IMR-90 (cell line): ENCODE measurements at regions not wholly inside any gene's neighbourhood (a gene's known extent, or its start where the extent isn't known, plus 50 kb on each side); places are given as distances from the start of the nearest gene placed in this dataset.

Source experiments
- ATAC-seq: fragments of 200-7000 bp; cut with Tn5 transposase; 2 replicates; pipeline ENCODE4 v1.9.1; 2020; ENCODE audit warnings: low read depth, mild to moderate bottlenecking, moderate library complexity
- BruUV-seq: library from RNA; stranded (reverse); fragments of 400-500 nt; replicated peaks from 2 replicates; lab custom pipeline; 2021; lab: Mats Ljungman, UMichigan
- CTCF ChIA-PET: fragments of 300-600 bp; formaldehyde crosslinking; extraction: SDS; loops from one replicate; lab custom pipeline; 2021; ENCODE audit warnings: antibody characterized with exemption; lab: Yijun Ruan, JAX
- POLR2A ChIA-PET: fragments of 300-600 bp; sonication (Branson Sonifier 250); formaldehyde crosslinking; loops from one replicate; lab custom pipeline; 2022; ENCODE audit warnings: antibody characterized with exemption; ENCODE audit not compliant: unreplicated experiment; lab: Charles Lee
- DNase-seq: peaks from one replicate; pipeline ENCODE4 v3.0.0; 2013
- H2AFZ ChIP-seq: replicated peaks from 2 replicates; pipeline ENCODE3; 2013; ENCODE audit warnings: low read length, mild to moderate bottlenecking; ENCODE audit not compliant: poor library complexity
- H2AK5ac ChIP-seq: 2 replicates; pipeline ENCODE4 v1.6.1; 2013; ENCODE audit warnings: low read depth, low read length, inconsistent platforms
- H2AK9ac ChIP-seq: replicated peaks from 2 replicates; pipeline ENCODE3; 2013; ENCODE audit warnings: mild to moderate bottlenecking, low read depth, low read length, moderate library complexity; ENCODE audit not compliant: poor library complexity
- H2BK120ac ChIP-seq: 2 replicates; pipeline ENCODE4 v1.6.1; 2013; ENCODE audit warnings: low read depth, low read length, inconsistent platforms
- H2BK15ac ChIP-seq: 3 replicates; pipeline ENCODE4 v1.6.1; 2013; ENCODE audit warnings: low read depth, low read length, inconsistent platforms
- H2BK20ac ChIP-seq: 2 replicates; pipeline ENCODE4 v1.6.1; 2013; ENCODE audit warnings: low read depth, mild to moderate bottlenecking, inconsistent platforms, low read length, moderate library complexity
- H2BK5ac ChIP-seq: 2 replicates; pipeline ENCODE4 v1.6.1; 2013; ENCODE audit warnings: mild to moderate bottlenecking, low read depth, low read length, inconsistent platforms; ENCODE audit not compliant: poor library complexity, severe bottlenecking
- H3K14ac ChIP-seq: replicated peaks from 2 replicates; pipeline ENCODE4 v1.6.1; 2013; ENCODE audit warnings: low read depth, low read length, inconsistent platforms
- H3K18ac ChIP-seq: 2 replicates; pipeline ENCODE4 v1.6.1; 2013; ENCODE audit warnings: low read depth, low read length, control low read depth
- H3K23ac ChIP-seq: 2 replicates; pipeline ENCODE4 v1.6.1; 2013; ENCODE audit warnings: low read depth, low read length, inconsistent platforms
- H3K27ac ChIP-seq: 2 replicates; pipeline ENCODE4 v1.5.1; 2013; ENCODE audit warnings: mild to moderate bottlenecking, control low read depth, low read length; ENCODE audit not compliant: insufficient read depth
- H3K27me3 ChIP-seq: 2 replicates; pipeline ENCODE4 v1.6.1; 2013; ENCODE audit warnings: low read length; ENCODE audit not compliant: control insufficient read depth, insufficient read depth
- H3K36me3 ChIP-seq: 2 replicates; pipeline ENCODE4 v1.6.1; 2013; ENCODE audit warnings: low read length, mixed read lengths; ENCODE audit not compliant: control insufficient read depth, insufficient read depth
- H3K4ac ChIP-seq: 2 replicates; pipeline ENCODE4 v1.6.1; 2013; ENCODE audit warnings: low read depth, low read length, inconsistent platforms
- H3K4me1 ChIP-seq: 2 replicates; pipeline ENCODE4 v1.6.1; 2013; ENCODE audit warnings: low read length, mixed read lengths; ENCODE audit not compliant: control insufficient read depth, insufficient read depth
- H3K4me2 ChIP-seq: 2 replicates; pipeline ENCODE4 v1.6.1; 2013; ENCODE audit warnings: low read depth, mild to moderate bottlenecking, control low read depth, low read length, moderate library complexity
- H3K4me3 ChIP-seq: 2 replicates; pipeline ENCODE4 v1.5.1; 2013; ENCODE audit warnings: low read depth, mild to moderate bottlenecking, control low read depth, low read length, moderate library complexity; ENCODE audit not compliant: insufficient read depth
- H3K56ac ChIP-seq: 2 replicates; pipeline ENCODE4 v1.6.1; 2013; ENCODE audit warnings: low read length, inconsistent platforms; ENCODE audit not compliant: insufficient read depth; ENCODE audit errors: extremely low read depth
- H3K79me1 ChIP-seq, 2 experiments: 2 replicates each; pipeline ENCODE4 v1.6.1; 2013; ENCODE audit warnings: low read length in 2 of 2, inconsistent platforms in 1 of 2, low read depth in 1 of 2
- H3K9ac ChIP-seq: 2 replicates; pipeline ENCODE4 v1.6.1; 2013; ENCODE audit warnings: low read depth, low read length, control low read depth
- H3K9me1 ChIP-seq: 2 replicates; pipeline ENCODE4 v1.6.1; 2013; ENCODE audit warnings: low read length, inconsistent platforms; ENCODE audit not compliant: insufficient read depth
- H3K9me3 ChIP-seq: 2 replicates; pipeline ENCODE4 v1.6.1; 2013; ENCODE audit warnings: low read length; ENCODE audit not compliant: control insufficient read depth, insufficient read depth
- H4K20me1 ChIP-seq: 2 replicates; pipeline ENCODE4 v1.6.1; 2013; ENCODE audit warnings: low read length, inconsistent platforms; ENCODE audit not compliant: insufficient read depth
- H4K5ac ChIP-seq: 2 replicates; pipeline ENCODE4 v1.6.1; 2013; ENCODE audit warnings: mild to moderate bottlenecking, low read depth, low read length, control low read depth
- H4K8ac ChIP-seq, 2 experiments: 2 replicates each; pipeline ENCODE4 v1.6.1; 2013; ENCODE audit warnings: low read depth in 2 of 2, low read length in 2 of 2, control low read depth in 1 of 2, inconsistent platforms in 1 of 2
- H4K91ac ChIP-seq: 2 replicates; pipeline ENCODE4 v1.6.1; 2013; ENCODE audit warnings: low read depth, low read length, inconsistent platforms; ENCODE audit not compliant: insufficient read depth
- BHLHE40 ChIP-seq: fragments of 150-350 bp; IDR thresholded peaks from 2 replicates; pipeline ENCODE4 v1.6.1; 2016; ENCODE audit warnings: mild to moderate bottlenecking, low read depth, low read length
- CEBPB ChIP-seq: IDR thresholded peaks from 2 replicates; pipeline ENCODE4 v1.6.1; 2012; ENCODE audit warnings: low read depth, low read length, improper control_type of control experiment
- MAZ ChIP-seq: IDR thresholded peaks from 2 replicates; pipeline ENCODE4 v1.6.1; 2012; ENCODE audit warnings: low read depth, mild to moderate bottlenecking, low read length, improper control_type of control experiment, moderate library complexity, borderline replicate concordance
- MXI1 ChIP-seq: IDR thresholded peaks from 2 replicates; pipeline ENCODE4 v1.6.1; 2012; ENCODE audit warnings: low read depth, mild to moderate bottlenecking, low read length, moderate library complexity, borderline replicate concordance
- RCOR1 ChIP-seq: IDR thresholded peaks from 2 replicates; pipeline ENCODE4 v1.6.1; 2012; ENCODE audit warnings: mild to moderate bottlenecking, low read length, improper control_type of control experiment; ENCODE audit not compliant: insufficient replicate concordance
- SMC3 ChIP-seq: fragments of 150-350 bp; IDR thresholded peaks from 2 replicates; pipeline ENCODE4 v1.6.1; 2016; ENCODE audit warnings: low read depth, mild to moderate bottlenecking, antibody characterized with exemption, low read length, moderate library complexity
- WGBS, 2 experiments: methylation state at CpG; one replicate each; pipeline versions ENCODE4 v1.1.5 to v1.1.7; 2013; ENCODE audit warnings: missing lambda C conversion rate in 2 of 2; ENCODE audit not compliant: insufficient read length in 1 of 2; ENCODE audit errors: extremely low coverage in 2 of 2; 5-methylcytosine and 5-hydroxymethylcytosine counted together
- dilution Hi-C: fragments of 300-500 bp; cut with HindIII; formaldehyde crosslinking; loops from one replicate; pipeline ENCODE4 v1.14.3; 2018; ENCODE audit warnings: low sequenced_read_pairs; ENCODE audit not compliant: unreplicated experiment
- in situ Hi-C: fragments of 300-500 bp; cut with MboI; formaldehyde crosslinking; loops from 3 replicates; pipeline ENCODE4 v1.14.3; 2019; ENCODE audit warnings: low sequenced_read_pairs, inconsistent platforms, mixed read lengths
- intact Hi-C: fragments of 100-400 bp; cut with micrococcal nuclease; formaldehyde crosslinking; loops from 2 replicates; pipeline ENCODE4 v1.10.0; 2022
- TF ChIP-seq, protein P1 (sequence below): fragments of 150-350 bp; IDR thresholded peaks from 2 replicates; pipeline ENCODE4 v1.6.1; 2017; ENCODE audit warnings: mild to moderate bottlenecking, antibody characterized with exemption, low read length, low read depth
- TF ChIP-seq, protein P2 (sequence below): fragments of 150-350 bp; IDR thresholded peaks from 2 replicates; pipeline ENCODE4 v1.6.1; 2016; ENCODE audit warnings: low read depth, mild to moderate bottlenecking, low read length, moderate library complexity, borderline replicate concordance

DNA sequence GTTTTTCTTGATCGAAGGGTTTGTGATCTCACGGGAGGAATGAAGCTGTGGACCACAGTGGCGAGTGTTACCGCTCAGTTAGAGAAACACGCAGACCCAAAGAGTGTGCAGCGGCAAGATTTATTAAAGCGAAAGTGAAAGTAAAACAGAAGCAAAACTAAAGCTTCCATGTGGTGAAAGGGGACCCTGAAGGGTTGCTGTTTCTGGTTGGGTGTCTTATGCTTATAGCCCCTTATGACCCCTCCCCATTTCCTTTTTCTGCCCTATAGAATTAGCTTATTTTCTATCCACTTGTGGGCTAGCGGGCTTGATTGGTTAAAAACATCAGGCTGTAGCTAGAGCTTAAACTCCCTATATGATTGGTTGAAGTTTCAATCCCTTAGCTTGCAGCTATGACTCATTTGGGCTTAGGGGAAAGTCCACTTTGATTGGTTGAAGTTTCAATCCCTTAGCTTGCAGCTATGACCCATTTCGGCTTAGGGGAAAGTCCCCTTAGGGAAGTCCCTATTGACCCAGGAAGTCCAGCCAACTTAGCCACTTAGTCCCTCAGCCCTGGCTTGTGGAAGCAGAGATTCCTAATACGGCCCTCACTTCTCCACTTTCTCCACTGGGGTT is 171.2 kb upstream of the NWD2 start:
- H3K4me3 ChIP-seq: no peak overlapping the region

More for the DNA sequence above, 171.2 kb upstream of the NWD2 start:
- ATAC-seq (no peak), DNase-seq (no peak)
- H2BK15ac ChIP-seq: no peak overlapping the region
- no peak overlapping the region for H3K18ac ChIP-seq
- 100% methylated on average over 1 of the region's 10 CpGs; no CpG with 5 or more reads in 1 of the 2 experiments for WGBS, 2 experiments
- no peak overlapping the region for H3K4ac ChIP-seq
- H3K9me3 ChIP-seq: peaks cover 10% of the 10 kb centered on the region
- in situ Hi-C loops: no loop called here
- H3K14ac ChIP-seq: no peak overlapping the region
- POLR2A ChIA-PET: no interaction called here
- no peaks in the 10 kb centered on the region for H3K27me3 ChIP-seq
- H2AK5ac ChIP-seq: no peak overlapping the region
- CTCF ChIA-PET: no interaction called here
- H2BK20ac ChIP-seq: no peak overlapping the region
- intact Hi-C loops: no loop called here
- H2BK5ac ChIP-seq: no peak overlapping the region
- no peaks in the 10 kb centered on the region for H3K79me1 ChIP-seq
- H3K9me1 ChIP-seq: no peaks in the 10 kb centered on the region
- no peak overlapping the region for H2BK120ac ChIP-seq
- no peak overlapping the region for H2AK9ac ChIP-seq
- no TSS peak for BruUV-seq
- no peak overlapping the region for H3K23ac ChIP-seq
- H3K9ac ChIP-seq: no peak overlapping the region
- H3K56ac ChIP-seq: no peak overlapping the region
- H4K91ac ChIP-seq: no peak overlapping the region
- no peak overlapping the region for H4K8ac ChIP-seq
- dilution Hi-C loops: no loop called here
- no peak for TF ChIP-seq MAZ
- TF ChIP-seq MXI1: no peak
- TF ChIP-seq, protein P1, sequence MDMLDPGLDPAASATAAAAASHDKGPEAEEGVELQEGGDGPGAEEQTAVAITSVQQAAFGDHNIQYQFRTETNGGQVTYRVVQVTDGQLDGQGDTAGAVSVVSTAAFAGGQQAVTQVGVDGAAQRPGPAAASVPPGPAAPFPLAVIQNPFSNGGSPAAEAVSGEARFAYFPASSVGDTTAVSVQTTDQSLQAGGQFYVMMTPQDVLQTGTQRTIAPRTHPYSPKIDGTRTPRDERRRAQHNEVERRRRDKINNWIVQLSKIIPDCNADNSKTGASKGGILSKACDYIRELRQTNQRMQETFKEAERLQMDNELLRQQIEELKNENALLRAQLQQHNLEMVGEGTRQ: no peak
- no peak for TF ChIP-seq CEBPB
- no peak for TF ChIP-seq SMC3
- TF ChIP-seq RCOR1: no peak
- no peak for TF ChIP-seq BHLHE40
- TF ChIP-seq, protein P2, sequence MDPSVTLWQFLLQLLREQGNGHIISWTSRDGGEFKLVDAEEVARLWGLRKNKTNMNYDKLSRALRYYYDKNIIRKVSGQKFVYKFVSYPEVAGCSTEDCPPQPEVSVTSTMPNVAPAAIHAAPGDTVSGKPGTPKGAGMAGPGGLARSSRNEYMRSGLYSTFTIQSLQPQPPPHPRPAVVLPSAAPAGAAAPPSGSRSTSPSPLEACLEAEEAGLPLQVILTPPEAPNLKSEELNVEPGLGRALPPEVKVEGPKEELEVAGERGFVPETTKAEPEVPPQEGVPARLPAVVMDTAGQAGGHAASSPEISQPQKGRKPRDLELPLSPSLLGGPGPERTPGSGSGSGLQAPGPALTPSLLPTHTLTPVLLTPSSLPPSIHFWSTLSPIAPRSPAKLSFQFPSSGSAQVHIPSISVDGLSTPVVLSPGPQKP: no peak
- no peaks in the 10 kb centered on the region for H3K4me1 ChIP-seq
- H4K20me1 ChIP-seq: no peaks in the 10 kb centered on the region
- no peak overlapping the region for H4K5ac ChIP-seq
- H3K4me2 ChIP-seq: no peak overlapping the region
- H2AFZ ChIP-seq: no peak overlapping the region
- no peaks in the 10 kb centered on the region for H3K36me3 ChIP-seq
- no peak overlapping the region for H3K27ac ChIP-seq
